Neuronal stem cell (in vitro differentiated cells): ENCODE measurements at regions not wholly inside any gene's neighbourhood (a gene's known extent, or its start where the extent isn't known, plus 50 kb on each side); places are given as distances from the start of the nearest gene placed in this dataset.

Experiments
- DNase-seq: peaks from one replicate; pipeline ENCODE4 v3.0.0-alpha.2; 2013; ENCODE audit warnings: low spot score
- H2AFZ ChIP-seq: one replicate; pipeline ENCODE4 v1.6.1; 2013; ENCODE audit warnings: mild to moderate bottlenecking, low read length, inconsistent platforms
- H2AK5ac ChIP-seq: 2 replicates; pipeline ENCODE4 v1.6.1; 2013; ENCODE audit warnings: low read depth, mild to moderate bottlenecking, inconsistent platforms, low read length, moderate library complexity, mixed read lengths
- H2BK120ac ChIP-seq: 2 replicates; pipeline ENCODE4 v1.6.1; 2013; ENCODE audit warnings: low read depth, mild to moderate bottlenecking, inconsistent platforms, low read length, moderate library complexity, mixed read lengths
- H2BK12ac ChIP-seq: one replicate; pipeline ENCODE4 v1.6.1; 2013; ENCODE audit warnings: low read length, inconsistent platforms
- H2BK15ac ChIP-seq: 2 replicates; pipeline ENCODE4 v1.6.1; 2013; ENCODE audit warnings: mild to moderate bottlenecking, low read length, inconsistent platforms, mixed read lengths
- H2BK5ac ChIP-seq: one replicate; pipeline ENCODE4 v1.6.1; 2013; ENCODE audit warnings: inconsistent platforms, mild to moderate bottlenecking, low read length, moderate library complexity
- H3K14ac ChIP-seq: one replicate; pipeline ENCODE4 v1.6.1; 2013; ENCODE audit warnings: low read length, inconsistent platforms
- H3K18ac ChIP-seq: 2 replicates; pipeline ENCODE4 v1.6.1; 2013; ENCODE audit warnings: low read length, inconsistent platforms
- H3K23ac ChIP-seq: 2 replicates; pipeline ENCODE4 v1.6.1; 2013; ENCODE audit warnings: low read depth, mild to moderate bottlenecking, mixed read lengths, low read length, inconsistent platforms; ENCODE audit not compliant: poor library complexity
- H3K27ac ChIP-seq: replicated peaks from 3 replicates; pipeline ENCODE4 v1.5.1; 2013; ENCODE audit warnings: low read length, inconsistent platforms
- H3K27me3 ChIP-seq, 3 experiments: 2 replicates each; pipeline ENCODE4 v1.6.1; 2013; ENCODE audit warnings: low read length in 3 of 3, mild to moderate bottlenecking in 2 of 3, inconsistent platforms in 1 of 3, low read depth in 1 of 3, mixed read lengths in 1 of 3, moderate library complexity in 1 of 3; ENCODE audit not compliant: control insufficient read depth in 3 of 3, insufficient read depth in 3 of 3
- H3K36me3 ChIP-seq, 2 donors: replicated peaks in 1 of 2; 2 replicates each; pipeline ENCODE4 v1.6.1; 2013; ENCODE audit warnings: low read length in 2 of 2; ENCODE audit not compliant: control insufficient read depth in 2 of 2, insufficient read depth in 2 of 2
- H3K4ac ChIP-seq: 2 replicates; pipeline ENCODE4 v1.6.1; 2013; ENCODE audit warnings: inconsistent platforms, mild to moderate bottlenecking, low read length, moderate library complexity
- H3K4me1 ChIP-seq, 2 donors: 1 replicate in 1 of 2; 2 replicates in 1 of 2; pipeline ENCODE4 v1.6.1; 2013; ENCODE audit warnings: low read length in 2 of 2, low read depth in 1 of 2; ENCODE audit not compliant: control insufficient read depth in 2 of 2, insufficient read depth in 1 of 2
- H3K4me2 ChIP-seq: one replicate; pipeline ENCODE4 v1.6.1; 2013; ENCODE audit warnings: mild to moderate bottlenecking, low read length, inconsistent platforms; ENCODE audit not compliant: insufficient read depth, poor library complexity, severe bottlenecking
- H3K4me3 ChIP-seq, 2 donors: 2 replicates each; pipeline ENCODE4 v1.5.1; 2013; ENCODE audit warnings: low read length in 2 of 2, mild to moderate bottlenecking in 2 of 2, inconsistent platforms in 1 of 2, moderate library complexity in 1 of 2
- H3K79me1 ChIP-seq: one replicate; pipeline ENCODE4 v1.6.1; 2013; ENCODE audit warnings: low read depth, mild to moderate bottlenecking, inconsistent platforms, low read length, moderate library complexity
- H3K9ac ChIP-seq: one replicate; pipeline ENCODE4 v1.6.1; 2013; ENCODE audit warnings: mild to moderate bottlenecking, low read depth, low read length, inconsistent platforms; ENCODE audit not compliant: poor library complexity
- H3K9me3 ChIP-seq, 2 donors: replicated peaks in 1 of 2; 2 replicates each; pipeline versions ENCODE3 to v1.6.1; 2013; ENCODE audit warnings: low read length in 2 of 2, mild to moderate bottlenecking in 2 of 2, inconsistent platforms in 1 of 2, low read depth in 1 of 2, mixed read lengths in 1 of 2, moderate library complexity in 1 of 2; ENCODE audit not compliant: control insufficient read depth in 2 of 2, insufficient read depth in 1 of 2
- H4K8ac ChIP-seq: one replicate; pipeline ENCODE4 v1.6.1; 2013; ENCODE audit warnings: low read depth, mild to moderate bottlenecking, inconsistent platforms, low read length, moderate library complexity
- H4K91ac ChIP-seq: one replicate; pipeline ENCODE4 v1.6.1; 2013; ENCODE audit warnings: low read length, low read depth, mild to moderate bottlenecking, inconsistent platforms; ENCODE audit not compliant: poor library complexity
- WGBS, 2 donors: extraction: QIAGEN DNeasy Blood & Tissue Kit; methylation state at CpG; one replicate each; pipeline ENCODE4 v1.1.7; 2013; ENCODE audit warnings: missing lambda C conversion rate in 2 of 2, mixed read lengths in 1 of 2; ENCODE audit not compliant: insufficient read length in 2 of 2, insufficient replicate concordance in 1 of 2; ENCODE audit errors: extremely low coverage in 2 of 2; 5-methylcytosine and 5-hydroxymethylcytosine counted together

DNA sequence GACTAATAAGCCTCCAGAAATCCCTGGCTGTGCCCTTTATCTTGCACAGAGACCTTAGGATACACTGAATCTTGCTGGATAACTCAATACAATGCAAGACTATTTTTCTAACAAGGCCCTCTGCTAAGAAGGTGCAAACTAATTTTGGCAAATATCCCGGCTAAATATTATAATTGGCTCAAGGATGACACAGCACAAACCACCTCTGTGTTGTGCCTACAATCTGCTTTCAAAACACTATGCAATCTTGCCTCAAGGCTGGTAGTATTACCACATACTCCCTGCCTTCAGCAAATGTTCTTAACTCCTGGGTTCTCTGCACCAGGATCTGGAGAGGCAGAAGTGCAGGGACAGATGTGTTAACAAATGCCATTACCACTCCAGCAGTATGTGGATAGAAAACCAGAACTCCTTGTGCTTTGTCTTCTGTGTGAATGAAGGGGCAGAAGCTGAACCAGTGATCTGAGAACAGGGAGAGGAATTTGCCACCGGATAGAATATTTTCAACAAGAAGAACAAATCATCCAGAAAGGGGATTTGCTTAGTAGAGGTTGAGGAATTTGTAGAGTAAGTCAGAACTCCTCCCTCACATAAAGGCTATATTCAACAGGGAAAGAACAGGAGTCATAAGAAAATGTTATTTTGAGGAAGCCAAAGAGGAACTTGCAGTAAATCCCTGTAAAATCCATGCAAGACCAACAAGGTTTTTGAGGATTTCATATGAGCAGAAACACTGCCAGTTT lies 74.1 kb upstream of the SLC4A11 start:
- H4K91ac ChIP-seq = no peak overlapping the region
- H4K8ac ChIP-seq = peak overlapping the region; percentile 70
- no peak overlapping the region for H3K14ac ChIP-seq
- no peaks in the 10 kb centered on the region for H3K4me1 ChIP-seq
- H3K23ac ChIP-seq = no peak overlapping the region
- no peak overlapping the region for H3K4me2 ChIP-seq
- no peak overlapping the region for H3K27ac ChIP-seq
- no peak overlapping the region for H2BK15ac ChIP-seq
- H3K36me3 ChIP-seq = peaks cover 5 to 75% of the 10 kb centered on the region in 2 donors
- no peak overlapping the region for H3K4ac ChIP-seq
- H2BK12ac ChIP-seq = no peak overlapping the region
- no peak overlapping the region for H3K4me3 ChIP-seq
- WGBS, 2 donors = no CpG with 5 or more reads among the region's 2 CpGs
- no peaks in the 10 kb centered on the region for H3K27me3 ChIP-seq
- no peaks in the 10 kb centered on the region for H3K79me1 ChIP-seq
- H2AFZ ChIP-seq = no peak overlapping the region
- no peak overlapping the region for H3K18ac ChIP-seq
- no peak for DNase-seq
- H3K9me3 ChIP-seq = peaks cover 0 to 8% of the 10 kb centered on the region in 2 donors
- no peak overlapping the region for H2BK5ac ChIP-seq
- H2BK120ac ChIP-seq = no peak overlapping the region
- no peak overlapping the region for H2AK5ac ChIP-seq
- H3K9ac ChIP-seq = no peak overlapping the region

DNA sequence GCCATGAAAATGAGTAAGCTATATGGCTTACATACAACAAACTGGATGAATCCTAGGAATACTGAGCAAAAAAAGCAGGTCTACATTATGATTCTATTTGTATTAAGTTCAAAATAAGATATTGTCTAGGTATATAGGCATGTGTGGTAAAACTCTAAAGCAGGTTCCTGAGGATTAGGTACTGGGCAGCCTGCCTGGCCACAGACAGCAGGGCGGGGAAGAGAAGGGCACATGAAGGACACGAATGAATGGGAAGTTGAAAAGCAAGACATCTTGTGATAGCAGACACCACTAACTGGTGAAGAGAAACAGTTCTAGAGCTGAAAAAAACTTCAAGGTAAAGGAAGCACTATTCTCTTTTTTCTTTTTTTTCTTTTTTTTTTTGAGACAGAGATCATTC lies 72.6 kb upstream of the SLC4A11 start:
- Histone ChIP-seq H3K18ac (no peak overlapping the region), H2BK5ac (no peak overlapping the region), H3K9ac (no peak overlapping the region), H2BK12ac (no peak overlapping the region), H2AFZ (no peak overlapping the region), H2BK15ac (no peak overlapping the region), H3K36me3 (peaks cover 11 to 87% of the 10 kb centered on the region in 2 donors), H3K4me1 (no peaks in the 10 kb centered on the region), H3K9me3 (peaks cover 0 to 4% of the 10 kb centered on the region in 2 donors), H3K14ac (no peak overlapping the region), H3K4me3 (no peak overlapping the region), H3K79me1 (no peaks in the 10 kb centered on the region), H3K27ac (no peak overlapping the region), H3K4me2 (no peak overlapping the region), H2BK120ac (no peak overlapping the region), H3K4ac (no peak overlapping the region), H3K27me3 (no peaks in the 10 kb centered on the region), H4K8ac (no peak overlapping the region), H2AK5ac (no peak overlapping the region), H3K23ac (no peak overlapping the region), H4K91ac (no peak overlapping the region)
- no CpG with 5 or more reads among the region's 2 CpGs for WGBS, 2 donors
- DNase-seq = no peak

DNA sequence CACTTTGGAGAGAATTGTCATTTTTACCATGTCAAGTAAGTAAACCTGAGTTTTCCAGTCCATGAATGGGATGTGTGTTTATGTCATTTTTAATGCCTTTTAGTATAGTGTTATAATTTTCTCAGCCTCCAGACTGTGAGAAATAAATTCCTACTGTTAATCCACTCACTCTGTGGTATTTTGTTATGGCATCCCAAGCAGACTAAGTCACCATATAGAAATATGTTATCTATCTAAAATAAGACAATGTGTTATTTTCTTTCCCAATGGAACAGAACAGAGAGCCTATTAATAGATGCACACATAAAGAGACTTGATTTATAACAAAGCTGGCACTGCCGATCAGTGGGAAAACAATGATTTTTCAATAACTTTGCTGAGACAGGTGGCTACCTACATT lies 70.2 kb upstream of the SLC4A11 start:
- H2BK12ac ChIP-seq = no peak overlapping the region
- no peak overlapping the region for H3K4me3 ChIP-seq
- no peak overlapping the region for H2AK5ac ChIP-seq
- no peak overlapping the region for H3K23ac ChIP-seq
- H2BK120ac ChIP-seq = no peak overlapping the region
- no peaks in the 10 kb centered on the region for H3K79me1 ChIP-seq
- DNase-seq = no peak
- H3K4me2 ChIP-seq = no peak overlapping the region
- no peaks in the 10 kb centered on the region for H3K4me1 ChIP-seq
- no peak overlapping the region for H3K9ac ChIP-seq
- H4K8ac ChIP-seq = no peak overlapping the region
- no CpG with 5 or more reads among the region's 1 CpG for WGBS, 2 donors
- H3K18ac ChIP-seq = no peak overlapping the region
- H3K27me3 ChIP-seq = no peaks in the 10 kb centered on the region
- H3K14ac ChIP-seq = no peak overlapping the region
- H2BK15ac ChIP-seq = no peak overlapping the region
- no peak overlapping the region for H2AFZ ChIP-seq
- no peak overlapping the region for H3K4ac ChIP-seq
- peaks cover 0 to 4% of the 10 kb centered on the region in 2 donors for H3K9me3 ChIP-seq
- H4K91ac ChIP-seq = no peak overlapping the region
- H2BK5ac ChIP-seq = no peak overlapping the region
- no peak overlapping the region for H3K27ac ChIP-seq
- peaks cover 8 to 89% of the 10 kb centered on the region in 2 donors for H3K36me3 ChIP-seq

DNA sequence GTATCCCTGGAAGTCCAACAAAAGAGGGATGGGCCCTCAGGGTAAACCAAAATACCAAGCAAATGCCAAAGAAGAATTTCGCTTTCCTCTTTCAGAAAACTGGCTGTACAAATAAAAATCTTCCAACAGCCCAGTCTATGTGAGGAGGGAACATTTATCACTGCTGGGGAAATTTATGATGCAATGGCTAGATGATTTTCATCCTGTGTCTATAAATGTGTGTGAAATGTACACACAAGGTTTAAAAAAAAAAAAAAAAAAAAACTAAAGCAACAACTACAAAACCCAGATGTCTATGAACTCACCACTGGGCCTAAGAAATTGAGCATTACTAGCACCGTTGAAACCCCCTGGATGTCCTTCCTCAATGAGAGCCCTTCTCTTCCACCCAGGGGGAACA lies 68.7 kb upstream of the SLC4A11 start:
- no peak overlapping the region for H3K4me3 ChIP-seq
- H2BK12ac ChIP-seq = no peak overlapping the region
- no peak overlapping the region for H4K91ac ChIP-seq
- no peak overlapping the region for H2BK120ac ChIP-seq
- peaks cover 0 to 4% of the 10 kb centered on the region in 2 donors for H3K9me3 ChIP-seq
- WGBS, 2 donors = no CpG with 5 or more reads among the region's 2 CpGs
- no peak overlapping the region for H4K8ac ChIP-seq
- H3K9ac ChIP-seq = no peak overlapping the region
- no peak overlapping the region for H3K4me2 ChIP-seq
- no peaks in the 10 kb centered on the region for H3K4me1 ChIP-seq
- peaks cover 8 to 85% of the 10 kb centered on the region in 2 donors for H3K36me3 ChIP-seq
- no peaks in the 10 kb centered on the region for H3K79me1 ChIP-seq
- H2AFZ ChIP-seq = no peak overlapping the region
- no peak for DNase-seq
- H3K27me3 ChIP-seq = no peaks in the 10 kb centered on the region
- H3K4ac ChIP-seq = no peak overlapping the region
- H3K18ac ChIP-seq = no peak overlapping the region
- no peak overlapping the region for H2AK5ac ChIP-seq
- no peak overlapping the region for H3K23ac ChIP-seq
- no peak overlapping the region for H3K14ac ChIP-seq
- no peak overlapping the region for H2BK5ac ChIP-seq
- H2BK15ac ChIP-seq = no peak overlapping the region
- H3K27ac ChIP-seq = no peak overlapping the region
